ENCODE measurements at regions not wholly inside any gene's neighbourhood (a gene's known extent, or its start where the extent isn't known, plus 50 kb on each side); places are given as distances from the start of the nearest gene placed in this dataset.

GRCh38 chr1:39085174-39085573, 59.0 kb downstream of the NDUFS5 start:
- no peak for DNase-seq (ENCODE audit: low spot score)

- no peak for DNase-seq (ENCODE audit: low spot score)
These were observed 60.2 kb downstream of the NDUFS5 start for GRCh38 chr1:39086386-39086785.

- no peak for DNase-seq (ENCODE audit: low spot score)
These were observed 60.8 kb downstream of the NDUFS5 start for GRCh38 chr1:39086865-39087409.

GRCh38 chr1:39087435-39087834, 61.3 kb downstream of the NDUFS5 start:
- DNase-seq (ENCODE audit: low spot score), result no peak

- no peak for DNase-seq (ENCODE audit: low spot score)
These were observed 62.5 kb downstream of the NDUFS5 start for GRCh38 chr1:39088658-39089057.

- DNase-seq (ENCODE audit: low spot score), result no peak
These were observed 63.9 kb downstream of the NDUFS5 start for GRCh38 chr1:39089931-39090521.

- no peak for DNase-seq (ENCODE audit: low spot score)
These were observed 64.7 kb downstream of the NDUFS5 start for GRCh38 chr1:39090757-39091380.

GRCh38 chr1:39091845-39092645, 65.9 kb downstream of the NDUFS5 start:
- DNase-seq (ENCODE audit: low spot score), result peak; percentile 46

- no peak for DNase-seq (ENCODE audit: low spot score)
These were observed 68.5 kb downstream of the NDUFS5 start for GRCh38 chr1:39094685-39095084.

- peak; percentile 73 for DNase-seq (ENCODE audit: low spot score)
These were observed 72.5 kb downstream of the NDUFS5 start for GRCh38 chr1:39098546-39099250.

- DNase-seq (ENCODE audit: low spot score), result peak; percentile 76
These were observed 76.6 kb downstream of the NDUFS5 start for GRCh38 chr1:39102537-39103327.

- DNase-seq (ENCODE audit: low spot score), result no peak
These were observed 77.4 kb downstream of the NDUFS5 start for GRCh38 chr1:39103328-39104157.

- DNase-seq (ENCODE audit: low spot score), result no peak
These were observed 78.3 kb downstream of the NDUFS5 start for GRCh38 chr1:39104158-39105060.

GRCh38 chr1:39105061-39105840, 79.1 kb downstream of the NDUFS5 start:
- DNase-seq (ENCODE audit: low spot score), result peak; percentile 60

GRCh38 chr1:39105841-39106765, 80.0 kb downstream of the NDUFS5 start:
- DNase-seq (ENCODE audit: low spot score), result no peak

- no peak for DNase-seq (ENCODE audit: low spot score)
These were observed 80.7 kb downstream of the NDUFS5 start for GRCh38 chr1:39106801-39107327.

Measured in LoVo (cell line).